Gastrocnemius medialis (tissue), 4 donors: ENCODE measurements at regions not wholly inside any gene's neighbourhood (a gene's known extent, or its start where the extent isn't known, plus 50 kb on each side); places are given as distances from the start of the nearest gene placed in this dataset.

Experiments used
- ATAC-seq, 2 donors: fragments of 150-250 bp; one replicate each; pipeline ENCODE4 v1.9.1; 2016
- DNase-seq, 2 donors: peaks; one replicate each; pipeline ENCODE4 v3.0.0-alpha.2; 2019
- H3K27ac ChIP-seq, 4 donors: fragments of 200-600 bp; sonication (generic); 1 replicate in 1 of 4; 2 replicates in 3 of 4; pipeline ENCODE4 v1.5.1; 2016 to 2018; ENCODE audit warnings: mild to moderate bottlenecking in 2 of 4, moderate library complexity in 1 of 4
- H3K27me3 ChIP-seq, 3 donors: fragments of 200-600 bp; sonication (generic) in 2 of 3; 1 replicate in 1 of 3; 2 replicates in 2 of 3; pipeline versions ENCODE4 v1.5.1 to v1.6.0; 2016 to 2019; ENCODE audit warnings: mild to moderate bottlenecking in 1 of 3, moderate library complexity in 1 of 3
- H3K36me3 ChIP-seq, 2 donors: fragments of 200-600 bp; sonication (generic) in 1 of 2; one replicate each; pipeline ENCODE4 v1.5.1; 2017 to 2018
- H3K4me1 ChIP-seq, 2 donors: fragments of 200-600 bp; sonication (generic) in 1 of 2; one replicate each; pipeline ENCODE4 v1.5.1; 2016 to 2017; ENCODE audit warnings: mild to moderate bottlenecking in 2 of 2
- H3K4me3 ChIP-seq, 4 donors: fragments of 200-600 bp; sonication (generic) in 3 of 4; 1 replicate in 1 of 4; 2 replicates in 3 of 4; pipeline ENCODE4 v1.5.1; 2016 to 2019; ENCODE audit warnings: mild to moderate bottlenecking in 2 of 4
- H3K9me3 ChIP-seq, 3 donors: fragments of 200-600 bp; sonication (generic) in 2 of 3; 1 replicate in 1 of 3; 2 replicates in 2 of 3; pipeline ENCODE4 v1.5.1; 2016 to 2019
- POLR2A ChIP-seq, 2 donors: fragments of 450-650 bp; IDR thresholded peaks; one replicate each; pipeline ENCODE4 v1.6.1; 2017; ENCODE audit warnings: antibody characterized with exemption in 2 of 2, mild to moderate bottlenecking in 2 of 2, moderate library complexity in 2 of 2
- in situ Hi-C, 4 donors: fragments of 200-750 bp; cut with MboI; loops; one replicate each; pipeline versions ENCODE4 v1.15.0 to v1.8.0; 2017; ENCODE audit warnings: low sequenced_read_pairs in 4 of 4
- intact Hi-C: fragments of 100-400 bp; cut with DNase I; formaldehyde crosslinking; loops from one replicate; pipeline ENCODE4 v1.15.1; 2023; ENCODE audit warnings: low total_unique reads
- TF ChIP-seq, protein P1 (sequence below), 5 experiments: fragments of 450-650 bp in 3 of 5; fragments of 200-600 bp in 2 of 5; sonication (generic) in 2 of 5; IDR thresholded peaks in 4 of 5; conservative IDR thresholded peaks in 1 of 5; 1 replicate in 4 of 5; 2 replicates in 1 of 5; pipeline ENCODE4 v1.5.1; 2016 to 2019; ENCODE audit warnings: antibody characterized with exemption in 5 of 5, mild to moderate bottlenecking in 3 of 5, moderate library complexity in 3 of 5

DNA sequence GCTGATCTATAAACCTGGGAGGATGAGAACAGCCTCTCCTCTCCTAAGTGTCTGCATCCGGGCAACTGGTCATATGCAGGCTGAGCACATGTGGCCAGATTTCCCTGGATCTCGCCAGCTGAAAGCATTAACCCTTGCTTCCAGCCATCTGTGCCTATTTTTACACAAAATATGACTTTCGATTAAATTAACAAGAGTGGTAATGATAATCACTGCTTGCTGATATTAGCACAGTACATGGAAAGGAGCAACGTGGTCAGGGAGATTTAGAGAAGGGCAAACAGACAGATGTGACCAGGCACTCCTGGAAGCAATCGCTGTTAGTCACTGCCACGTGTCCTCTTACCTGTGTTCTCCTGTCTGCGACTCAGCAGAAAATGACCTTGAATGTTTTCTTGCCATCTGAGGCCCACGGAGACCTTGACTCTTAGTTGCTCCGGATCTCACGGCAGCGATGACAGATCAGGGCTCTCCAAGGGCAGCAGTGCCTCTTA is 59.5 kb upstream of the NPTX2 start:
- H3K9me3 ChIP-seq = no peaks in the 10 kb centered on the region
- in situ Hi-C loops = no loop called here
- no peaks in the 10 kb centered on the region for H3K27me3 ChIP-seq
- TF ChIP-seq, protein P1, sequence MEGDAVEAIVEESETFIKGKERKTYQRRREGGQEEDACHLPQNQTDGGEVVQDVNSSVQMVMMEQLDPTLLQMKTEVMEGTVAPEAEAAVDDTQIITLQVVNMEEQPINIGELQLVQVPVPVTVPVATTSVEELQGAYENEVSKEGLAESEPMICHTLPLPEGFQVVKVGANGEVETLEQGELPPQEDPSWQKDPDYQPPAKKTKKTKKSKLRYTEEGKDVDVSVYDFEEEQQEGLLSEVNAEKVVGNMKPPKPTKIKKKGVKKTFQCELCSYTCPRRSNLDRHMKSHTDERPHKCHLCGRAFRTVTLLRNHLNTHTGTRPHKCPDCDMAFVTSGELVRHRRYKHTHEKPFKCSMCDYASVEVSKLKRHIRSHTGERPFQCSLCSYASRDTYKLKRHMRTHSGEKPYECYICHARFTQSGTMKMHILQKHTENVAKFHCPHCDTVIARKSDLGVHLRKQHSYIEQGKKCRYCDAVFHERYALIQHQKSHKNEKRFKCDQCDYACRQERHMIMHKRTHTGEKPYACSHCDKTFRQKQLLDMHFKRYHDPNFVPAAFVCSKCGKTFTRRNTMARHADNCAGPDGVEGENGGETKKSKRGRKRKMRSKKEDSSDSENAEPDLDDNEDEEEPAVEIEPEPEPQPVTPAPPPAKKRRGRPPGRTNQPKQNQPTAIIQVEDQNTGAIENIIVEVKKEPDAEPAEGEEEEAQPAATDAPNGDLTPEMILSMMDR (IDR thresholded peaks at IDR 0.05 in 4 of 5, conservative IDR thresholded peaks at IDR 0.05 in 1 of 5) = no peak
- no peak for TF ChIP-seq POLR2A (IDR thresholded peaks at IDR 0.05)
- H3K4me1 ChIP-seq = no peaks in the 10 kb centered on the region
- no peak for ATAC-seq
- DNase-seq = no peak
- H3K27ac ChIP-seq = no peak overlapping the region
- H3K36me3 ChIP-seq = no peaks in the 10 kb centered on the region
- intact Hi-C loops = no loop called here
- H3K4me3 ChIP-seq = no peak overlapping the region

DNA sequence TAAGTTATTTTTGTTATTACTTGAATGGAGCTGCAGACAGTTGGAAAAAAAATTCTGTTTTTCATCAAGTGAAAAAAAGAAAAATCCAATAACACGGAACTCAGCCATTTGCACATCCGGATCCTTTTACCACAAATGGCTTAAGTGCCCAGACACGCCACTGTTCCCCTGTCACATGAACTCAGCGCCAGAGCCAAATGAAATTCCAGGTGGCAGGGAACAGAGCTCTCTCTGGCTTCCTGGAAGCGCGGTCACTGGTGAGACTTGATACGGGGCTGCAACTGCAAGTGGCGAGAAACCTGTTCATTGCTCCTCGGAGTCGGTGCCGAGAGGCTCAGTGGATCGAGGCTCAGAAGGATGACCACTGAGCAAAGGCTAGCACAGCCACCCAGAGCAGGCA is 60.8 kb upstream of the NPTX2 start:
- Histone ChIP-seq H3K27ac (no peak overlapping the region), H3K36me3 (no peaks in the 10 kb centered on the region), H3K27me3 (no peaks in the 10 kb centered on the region), H3K4me3 (no peak overlapping the region), H3K9me3 (no peaks in the 10 kb centered on the region), H3K4me1 (no peaks in the 10 kb centered on the region)
- in situ Hi-C loops = no loop called here
- TF ChIP-seq, protein P1 (IDR thresholded peaks at IDR 0.05 in 4 of 5, conservative IDR thresholded peaks at IDR 0.05 in 1 of 5) = no peak
- no peak for TF ChIP-seq POLR2A (IDR thresholded peaks at IDR 0.05)
- ATAC-seq (no peak), DNase-seq (no peak)
- intact Hi-C loops = no loop called here

DNA sequence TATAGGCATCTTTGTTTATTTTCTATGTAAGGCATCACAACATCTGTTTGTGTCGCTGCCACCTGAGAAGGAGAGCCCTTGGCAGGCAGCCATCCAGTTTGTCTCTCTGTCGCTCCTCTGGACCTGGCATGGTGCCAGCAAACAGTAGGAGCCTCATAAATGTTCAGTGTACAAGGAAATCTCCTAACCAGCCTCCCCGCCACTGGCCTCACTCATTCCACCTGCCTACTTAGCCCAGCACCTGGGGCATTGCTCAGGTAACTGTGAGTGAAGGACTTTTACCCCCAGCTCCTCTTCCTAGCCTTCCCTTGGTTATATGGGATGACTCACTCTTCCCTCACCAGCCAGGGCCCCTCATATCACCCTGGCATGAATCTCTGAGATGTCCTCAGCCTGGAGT is 61.7 kb upstream of the NPTX2 start:
- in situ Hi-C loops = no loop called here
- ATAC-seq = no peak
- intact Hi-C loops = no loop called here

DNA sequence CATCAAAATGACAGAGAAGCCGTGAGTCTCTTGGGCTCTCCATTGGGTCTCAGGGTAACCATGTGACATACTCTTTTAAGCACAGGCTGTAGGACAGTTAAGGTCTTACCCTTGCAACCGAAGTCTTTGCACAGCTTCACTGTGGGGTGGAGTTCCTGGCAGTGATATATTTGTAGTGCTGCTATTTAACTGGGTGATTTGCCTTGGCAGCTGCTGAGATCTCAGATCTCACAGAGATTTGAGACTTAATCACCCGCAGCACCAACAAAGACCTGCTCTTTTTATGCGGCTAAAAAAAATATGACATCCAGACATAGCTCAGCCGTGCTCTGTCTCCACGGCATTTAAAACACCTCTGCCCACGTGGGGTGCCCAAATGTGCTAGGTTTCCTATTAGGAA is 63.4 kb upstream of the NPTX2 start:
- no peaks in the 10 kb centered on the region for H3K4me1 ChIP-seq
- no peaks in the 10 kb centered on the region for H3K27me3 ChIP-seq
- no peak for ATAC-seq
- in situ Hi-C loops = no loop called here
- H3K27ac ChIP-seq = no peak overlapping the region
- no peak overlapping the region for H3K4me3 ChIP-seq
- intact Hi-C loops = no loop called here
- no peaks in the 10 kb centered on the region for H3K9me3 ChIP-seq
- no peaks in the 10 kb centered on the region for H3K36me3 ChIP-seq
- DNase-seq = no peak
- no peak for TF ChIP-seq POLR2A (IDR thresholded peaks at IDR 0.05)
- TF ChIP-seq, protein P1 (IDR thresholded peaks at IDR 0.05 in 4 of 5, conservative IDR thresholded peaks at IDR 0.05 in 1 of 5) = no peak

More for the DNA sequence above, 61.7 kb upstream of the NPTX2 start:
- TF ChIP-seq, protein P1 (IDR thresholded peaks at IDR 0.05 in 4 of 5, conservative IDR thresholded peaks at IDR 0.05 in 1 of 5) = no peak
- no peak for TF ChIP-seq POLR2A (IDR thresholded peaks at IDR 0.05)
- H3K27me3 ChIP-seq = no peaks in the 10 kb centered on the region
- H3K27ac ChIP-seq = no peak overlapping the region
- H3K4me1 ChIP-seq = no peaks in the 10 kb centered on the region
- DNase-seq = no peak
- no peaks in the 10 kb centered on the region for H3K36me3 ChIP-seq
- no peaks in the 10 kb centered on the region for H3K9me3 ChIP-seq
- no peak overlapping the region for H3K4me3 ChIP-seq

DNA sequence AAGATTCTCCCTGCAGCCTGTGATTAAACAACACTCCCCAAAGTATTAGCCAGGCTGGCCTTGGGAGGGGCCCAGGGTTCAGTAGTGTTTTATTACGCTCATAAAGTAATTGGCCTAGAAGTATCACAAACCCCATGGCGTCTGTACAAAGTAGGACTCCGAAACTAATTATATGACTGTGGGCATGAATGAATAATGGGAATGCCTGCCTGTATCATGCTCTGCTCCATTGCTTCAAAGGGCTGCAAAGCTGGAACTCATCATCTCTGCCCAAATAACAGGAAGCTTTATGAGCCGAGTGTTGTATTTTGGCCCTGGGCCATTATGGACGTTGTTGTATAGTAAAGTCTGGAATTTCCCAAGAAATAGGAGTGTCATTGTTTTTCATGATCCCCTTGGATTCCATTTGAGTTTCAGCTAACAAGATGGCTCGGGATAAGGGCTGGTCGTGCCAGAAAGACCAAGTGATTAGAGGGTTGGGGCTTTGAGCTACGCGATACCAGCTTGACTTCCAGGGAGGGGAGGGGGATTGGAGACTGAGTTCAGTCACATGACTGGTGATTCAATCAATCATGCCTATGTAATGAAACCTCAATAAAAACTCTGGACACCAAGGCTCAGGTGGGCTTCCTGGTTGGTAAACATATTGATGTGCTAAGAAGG is 65.3 kb upstream of the NPTX2 start:
- no peaks in the 10 kb centered on the region for H3K27me3 ChIP-seq
- no peak overlapping the region for H3K4me3 ChIP-seq
- H3K4me1 ChIP-seq = no peaks in the 10 kb centered on the region
- in situ Hi-C loops = no loop called here
- no peak for DNase-seq
- no peak for ATAC-seq
- no peak for TF ChIP-seq POLR2A (IDR thresholded peaks at IDR 0.05)
- intact Hi-C loops = no loop called here
- H3K9me3 ChIP-seq = no peaks in the 10 kb centered on the region
- H3K27ac ChIP-seq = no peak overlapping the region
- H3K36me3 ChIP-seq = no peaks in the 10 kb centered on the region
